Loucy (cell line): ENCODE measurements at regions not wholly inside any gene's neighbourhood (a gene's known extent, or its start where the extent isn't known, plus 50 kb on each side); places are given as distances from the start of the nearest gene placed in this dataset.

ENCODE experiments used
- H2AFZ ChIP-seq: fragments of 200-600 bp; sonication (generic); 2 replicates; pipeline ENCODE4 v1.6.0; 2016; ENCODE audit warnings: antibody characterized with exemption, mild to moderate bottlenecking, low read length, moderate library complexity
- H3F3A ChIP-seq: fragments of 200-600 bp; 2 replicates; pipeline ENCODE4 v1.6.0; 2016; ENCODE audit warnings: antibody characterized with exemption, low read depth, mild to moderate bottlenecking
- H3K27me3 ChIP-seq: fragments of 200-600 bp; sonication (generic); 2 replicates; pipeline ENCODE4 v1.6.1; 2014; ENCODE audit warnings: low read length, mild to moderate bottlenecking; ENCODE audit not compliant: insufficient read depth, poor library complexity, severe bottlenecking
- H3K36me3 ChIP-seq: fragments of 200-600 bp; sonication (generic); 2 replicates; pipeline ENCODE4 v1.6.1; 2016; ENCODE audit warnings: low read length; ENCODE audit not compliant: insufficient read depth
- H3K4me1 ChIP-seq: fragments of 200-600 bp; sonication (generic); 2 replicates; pipeline ENCODE4 v1.5.1; 2014; ENCODE audit warnings: low read length, mild to moderate bottlenecking; ENCODE audit not compliant: insufficient read depth, poor library complexity, severe bottlenecking
- H3K4me2 ChIP-seq: fragments of 200-600 bp; sonication (generic); 2 replicates; pipeline ENCODE4 v1.6.0; 2014; ENCODE audit warnings: antibody characterized with exemption, low read length, low read depth, mild to moderate bottlenecking; ENCODE audit not compliant: poor library complexity, severe bottlenecking
- H3K4me3 ChIP-seq: fragments of 200-600 bp; sonication (generic); 2 replicates; pipeline ENCODE4 v1.5.1; 2014; ENCODE audit warnings: low read length, mild to moderate bottlenecking, mixed read lengths; ENCODE audit not compliant: poor library complexity, severe bottlenecking
- H3K79me2 ChIP-seq: fragments of 200-600 bp; sonication (generic); 2 replicates; pipeline ENCODE4 v1.6.1; 2014; ENCODE audit warnings: low read length; ENCODE audit not compliant: insufficient read depth
- H3K9ac ChIP-seq: fragments of 200-600 bp; sonication (generic); 2 replicates; pipeline ENCODE4 v1.6.0; 2014; ENCODE audit warnings: mild to moderate bottlenecking, low read depth, low read length, moderate library complexity; ENCODE audit not compliant: poor library complexity, severe bottlenecking
- H3K9me2 ChIP-seq: fragments of 200-600 bp; sonication (generic); replicated peaks from 2 replicates; pipeline ENCODE4 v1.6.1; 2016; ENCODE audit warnings: low read depth, low read length, mixed read lengths
- H3K9me3 ChIP-seq: fragments of 200-600 bp; sonication (generic); 2 replicates; pipeline ENCODE4 v1.6.1; 2014; ENCODE audit warnings: mild to moderate bottlenecking, antibody characterized with exemption, low read length, low read depth; ENCODE audit not compliant: insufficient read depth
- H4K20me1 ChIP-seq: fragments of 200-600 bp; sonication (generic); 2 replicates; pipeline ENCODE4 v1.6.0; 2014; ENCODE audit warnings: antibody characterized with exemption, low read length, mild to moderate bottlenecking; ENCODE audit not compliant: insufficient read depth, poor library complexity, severe bottlenecking
- EZH2phosphoT487 ChIP-seq: fragments of 200-600 bp; IDR thresholded peaks from 2 replicates; pipeline ENCODE4 v1.6.1; 2018; ENCODE audit warnings: antibody characterized with exemption, mild to moderate bottlenecking, moderate library complexity, borderline replicate concordance
- TF ChIP-seq, protein P1 (sequence below): fragments of 200-600 bp; sonication (generic); conservative IDR thresholded peaks from 2 replicates; pipeline ENCODE4 v1.5.1; 2014; ENCODE audit warnings: mild to moderate bottlenecking, antibody characterized with exemption, low read length

DNA sequence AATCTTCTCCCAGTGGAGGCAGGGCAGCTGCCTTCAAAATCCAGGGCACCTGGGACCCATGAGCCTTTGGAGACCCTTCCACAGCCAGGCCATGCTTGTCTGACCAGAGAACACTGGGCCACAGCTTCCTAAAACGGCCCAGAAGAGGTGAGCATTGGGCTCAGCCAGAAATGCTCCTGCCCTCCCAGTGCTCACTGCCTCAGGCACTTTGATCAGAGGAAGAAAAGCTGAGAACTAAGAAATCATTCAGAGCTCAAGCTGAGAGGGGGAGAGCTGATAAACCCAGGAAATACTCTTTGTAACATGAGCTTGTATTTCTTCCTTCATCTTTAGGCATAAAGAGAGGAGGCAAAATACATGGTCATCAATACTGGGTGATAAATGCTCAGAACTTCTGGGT is 365.5 kb upstream of the KLHL29 start:
- H3K27me3 ChIP-seq = no peaks in the 10 kb centered on the region
- no peaks in the 10 kb centered on the region for H3F3A ChIP-seq
- H3K4me3 ChIP-seq = no peak overlapping the region
- H3K4me1 ChIP-seq = no peaks in the 10 kb centered on the region
- TF ChIP-seq, protein P1, sequence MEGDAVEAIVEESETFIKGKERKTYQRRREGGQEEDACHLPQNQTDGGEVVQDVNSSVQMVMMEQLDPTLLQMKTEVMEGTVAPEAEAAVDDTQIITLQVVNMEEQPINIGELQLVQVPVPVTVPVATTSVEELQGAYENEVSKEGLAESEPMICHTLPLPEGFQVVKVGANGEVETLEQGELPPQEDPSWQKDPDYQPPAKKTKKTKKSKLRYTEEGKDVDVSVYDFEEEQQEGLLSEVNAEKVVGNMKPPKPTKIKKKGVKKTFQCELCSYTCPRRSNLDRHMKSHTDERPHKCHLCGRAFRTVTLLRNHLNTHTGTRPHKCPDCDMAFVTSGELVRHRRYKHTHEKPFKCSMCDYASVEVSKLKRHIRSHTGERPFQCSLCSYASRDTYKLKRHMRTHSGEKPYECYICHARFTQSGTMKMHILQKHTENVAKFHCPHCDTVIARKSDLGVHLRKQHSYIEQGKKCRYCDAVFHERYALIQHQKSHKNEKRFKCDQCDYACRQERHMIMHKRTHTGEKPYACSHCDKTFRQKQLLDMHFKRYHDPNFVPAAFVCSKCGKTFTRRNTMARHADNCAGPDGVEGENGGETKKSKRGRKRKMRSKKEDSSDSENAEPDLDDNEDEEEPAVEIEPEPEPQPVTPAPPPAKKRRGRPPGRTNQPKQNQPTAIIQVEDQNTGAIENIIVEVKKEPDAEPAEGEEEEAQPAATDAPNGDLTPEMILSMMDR = no peak
- no peak for TF ChIP-seq EZH2phosphoT487
- H3K79me2 ChIP-seq = no peaks in the 10 kb centered on the region
- no peaks in the 10 kb centered on the region for H3K9me2 ChIP-seq
- no peak overlapping the region for H2AFZ ChIP-seq
- no peaks in the 10 kb centered on the region for H3K36me3 ChIP-seq
- H3K4me2 ChIP-seq = no peak overlapping the region
- H3K9me3 ChIP-seq = no peaks in the 10 kb centered on the region
- H4K20me1 ChIP-seq = no peaks in the 10 kb centered on the region
- no peak overlapping the region for H3K9ac ChIP-seq

DNA sequence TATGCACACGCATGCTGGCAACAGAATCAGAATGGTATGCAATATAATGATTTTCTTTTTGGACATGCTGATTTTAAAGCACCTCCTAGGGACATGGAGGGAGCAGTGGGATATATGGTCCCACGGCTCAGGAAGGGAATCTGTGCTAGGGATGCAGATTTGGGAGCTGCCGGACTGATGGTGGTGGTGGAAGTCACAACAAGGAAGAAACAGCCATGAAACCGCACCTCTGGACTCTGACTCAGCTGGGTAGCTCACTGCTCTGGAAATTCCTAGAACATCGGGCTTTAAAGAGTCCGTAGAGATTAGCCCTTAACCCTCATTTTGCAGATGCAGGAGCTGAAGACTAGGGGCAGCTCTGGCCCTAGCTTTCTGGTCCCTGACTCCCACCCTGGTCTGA is 364.3 kb upstream of the KLHL29 start:
- H3K36me3 ChIP-seq = no peaks in the 10 kb centered on the region
- H3F3A ChIP-seq = no peaks in the 10 kb centered on the region
- no peaks in the 10 kb centered on the region for H4K20me1 ChIP-seq
- no peak overlapping the region for H3K9ac ChIP-seq
- H3K4me1 ChIP-seq = no peaks in the 10 kb centered on the region
- no peak overlapping the region for H3K4me3 ChIP-seq
- no peaks in the 10 kb centered on the region for H3K9me2 ChIP-seq
- no peaks in the 10 kb centered on the region for H3K9me3 ChIP-seq
- H3K4me2 ChIP-seq = no peak overlapping the region
- no peak overlapping the region for H2AFZ ChIP-seq
- TF ChIP-seq, protein P1 = no peak
- TF ChIP-seq EZH2phosphoT487 = no peak
- H3K79me2 ChIP-seq = no peaks in the 10 kb centered on the region
- H3K27me3 ChIP-seq = no peaks in the 10 kb centered on the region

DNA sequence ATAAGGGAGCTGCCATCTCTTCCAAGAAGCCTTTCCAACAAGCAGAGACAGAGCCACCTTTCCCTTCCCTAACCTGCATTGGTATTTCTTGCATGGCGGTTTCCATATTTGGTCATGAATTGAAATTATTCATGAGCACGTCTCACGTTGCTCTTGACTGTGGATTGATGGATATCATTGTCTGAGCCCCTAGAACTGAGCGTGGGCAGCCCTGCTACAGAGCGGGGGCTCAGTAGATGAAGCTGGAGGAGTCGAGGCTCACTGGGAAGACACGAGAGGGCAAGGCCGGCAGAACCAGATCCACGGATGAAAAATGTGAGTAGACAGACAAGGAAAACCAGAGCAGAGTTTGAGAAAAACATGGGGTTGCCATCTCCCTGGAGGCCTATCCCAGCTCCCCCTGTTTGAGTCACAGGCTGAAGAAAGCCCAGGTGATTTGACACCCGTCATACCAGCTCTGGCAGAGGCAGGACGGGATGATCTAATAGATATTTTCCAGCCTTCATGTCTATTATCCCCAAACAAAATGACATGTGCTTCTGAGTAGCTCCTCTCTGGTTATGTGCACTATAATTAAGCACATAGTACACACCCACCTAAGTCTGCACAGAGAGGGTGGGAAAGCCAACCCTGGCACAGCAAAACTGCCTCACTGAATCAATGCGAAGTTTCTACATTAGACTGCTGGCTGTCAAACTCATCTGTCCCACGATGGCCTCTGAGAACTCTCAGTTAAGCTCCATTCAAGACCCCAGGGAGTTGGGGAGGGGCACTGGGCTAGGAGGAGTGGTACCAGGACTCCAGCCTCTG is 363.5 kb upstream of the KLHL29 start:
- Histone ChIP-seq H3K9me3 (no peaks in the 10 kb centered on the region), H3K4me2 (no peak overlapping the region), H3K9me2 (no peaks in the 10 kb centered on the region), H3K79me2 (no peaks in the 10 kb centered on the region), H3K27me3 (no peaks in the 10 kb centered on the region), H3K4me3 (no peak overlapping the region), H4K20me1 (no peaks in the 10 kb centered on the region), H3F3A (no peaks in the 10 kb centered on the region), H2AFZ (no peak overlapping the region), H3K36me3 (no peaks in the 10 kb centered on the region), H3K4me1 (no peaks in the 10 kb centered on the region), H3K9ac (no peak overlapping the region)
- TF ChIP-seq, protein P1 = no peak
- TF ChIP-seq EZH2phosphoT487 = no peak
